SK-N-SH treated with all-trans-retinoic acid at 6 μM for 48 hours (cell line): ENCODE measurements at regions not wholly inside any gene's neighbourhood (a gene's known extent, or its start where the extent isn't known, plus 50 kb on each side); places are given as distances from the start of the nearest gene placed in this dataset.

Experiments
- ATAC-seq: fragments of 200-7000 bp; cut with Tn5 transposase; 3 replicates; pipeline ENCODE4 v1.9.1; 2020; ENCODE audit warnings: mild to moderate bottlenecking, moderate library complexity
- ARNTL ChIP-seq: fragments of 450-650 bp; formaldehyde crosslinking; IDR thresholded peaks from 2 replicates; pipeline ENCODE4 v1.5.0; 2020; ENCODE audit warnings: low read depth, mild to moderate bottlenecking, moderate library complexity, borderline replicate concordance
- BACH2 ChIP-seq: fragments of 250-450 bp; sonication (Bioruptor Pico); IDR thresholded peaks from 2 replicates; pipeline ENCODE4 v1.9.0; 2021; ENCODE audit warnings: mild to moderate bottlenecking, borderline replicate concordance
- CREB5 ChIP-seq: fragments of 250-450 bp; sonication (Bioruptor Pico); IDR thresholded peaks from 2 replicates; pipeline ENCODE4 v1.5.1; 2020; ENCODE audit warnings: low read depth, mild to moderate bottlenecking, moderate library complexity
- CSRNP3 ChIP-seq: fragments of 250-450 bp; sonication (Bioruptor Pico); IDR thresholded peaks from 2 replicates; pipeline ENCODE4 v1.5.1; 2021; ENCODE audit warnings: mild to moderate bottlenecking, moderate library complexity
- ESRRG ChIP-seq: fragments of 250-450 bp; sonication (Bioruptor Pico); IDR thresholded peaks from 2 replicates; pipeline ENCODE4 v1.6.1; 2021; ENCODE audit warnings: mild to moderate bottlenecking
- GLIS3 ChIP-seq: fragments of 250-450 bp; sonication (Bioruptor Pico); IDR thresholded peaks from 2 replicates; pipeline ENCODE4 v1.5.0; 2020; ENCODE audit warnings: mild to moderate bottlenecking, moderate library complexity
- ISL1 ChIP-seq: fragments of 250-450 bp; sonication (Bioruptor Pico); IDR thresholded peaks from 2 replicates; pipeline ENCODE4 v2.1.2; 2022; ENCODE audit warnings: mild to moderate bottlenecking, moderate library complexity
- OSR1 ChIP-seq: fragments of 250-450 bp; sonication (Bioruptor Pico); IDR thresholded peaks from 2 replicates; pipeline ENCODE4 v1.8.0; 2022; ENCODE audit warnings: moderate library complexity, mild to moderate bottlenecking, inconsistent platforms
- PATZ1 ChIP-seq: fragments of 250-450 bp; sonication (Bioruptor Pico); IDR thresholded peaks from 2 replicates; pipeline ENCODE4 v1.8.0; 2020; ENCODE audit warnings: mild to moderate bottlenecking, moderate library complexity, borderline replicate concordance
- POU6F1 ChIP-seq: fragments of 250-450 bp; sonication (Bioruptor Pico); IDR thresholded peaks from 2 replicates; pipeline ENCODE4 v1.8.0; 2021; ENCODE audit warnings: low read depth, mild to moderate bottlenecking, moderate library complexity, borderline replicate concordance
- PPARA ChIP-seq: fragments of 250-450 bp; sonication (Bioruptor Pico); IDR thresholded peaks from 2 replicates; pipeline ENCODE4 v1.5.0; 2020; ENCODE audit warnings: mild to moderate bottlenecking, borderline replicate concordance
- RARB ChIP-seq: fragments of 250-450 bp; sonication (Bioruptor Pico); IDR thresholded peaks from 2 replicates; pipeline ENCODE4 v1.8.0; 2021; ENCODE audit warnings: mild to moderate bottlenecking, moderate library complexity
- SNAI2 ChIP-seq: fragments of 250-450 bp; sonication (Bioruptor Pico); IDR thresholded peaks from 2 replicates; pipeline ENCODE4 v1.5.0; 2020; ENCODE audit warnings: mild to moderate bottlenecking, moderate library complexity
- TCF4 ChIP-seq: fragments of 250-450 bp; sonication (Bioruptor Pico); IDR thresholded peaks from 2 replicates; pipeline ENCODE4 v1.8.0; 2021; ENCODE audit warnings: mild to moderate bottlenecking, moderate library complexity, borderline replicate concordance
- TOX ChIP-seq: fragments of 250-450 bp; sonication (Bioruptor Pico); IDR thresholded peaks from 2 replicates; pipeline ENCODE4 v1.8.0; 2021; ENCODE audit warnings: mild to moderate bottlenecking, moderate library complexity, borderline replicate concordance
- TSHZ2 ChIP-seq: fragments of 250-450 bp; sonication (Bioruptor Pico); IDR thresholded peaks from 2 replicates; pipeline ENCODE4 v1.5.0; 2020; ENCODE audit warnings: mild to moderate bottlenecking, moderate library complexity
- ZC3H10 ChIP-seq: fragments of 250-450 bp; sonication (Bioruptor Pico); IDR thresholded peaks from 2 replicates; pipeline ENCODE4 v1.5.1; 2021; ENCODE audit warnings: mild to moderate bottlenecking, moderate library complexity
- ZFP30 ChIP-seq: fragments of 450-650 bp; formaldehyde crosslinking; IDR thresholded peaks from 2 replicates; pipeline ENCODE4 v1.5.0; 2022; ENCODE audit warnings: mild to moderate bottlenecking, moderate library complexity
- ZNF565 ChIP-seq: fragments of 450-650 bp; formaldehyde crosslinking; conservative IDR thresholded peaks from 2 replicates; pipeline ENCODE4 v1.5.0; 2020; ENCODE audit warnings: low read depth, mild to moderate bottlenecking, moderate library complexity
- ZNF70 ChIP-seq: fragments of 450-650 bp; formaldehyde crosslinking; IDR thresholded peaks from 2 replicates; pipeline ENCODE4 v1.5.0; 2020; ENCODE audit warnings: mild to moderate bottlenecking, moderate library complexity
- ZNF8 ChIP-seq: fragments of 450-650 bp; formaldehyde crosslinking; IDR thresholded peaks from 2 replicates; pipeline ENCODE4 v1.5.0; 2020; ENCODE audit warnings: mild to moderate bottlenecking, moderate library complexity

- no peak for TF ChIP-seq BACH2 (CRISPR knock-in tag)
- no peak for TF ChIP-seq ZNF8
- no peak for TF ChIP-seq ZFP30 (CRISPR knock-in tag)
- no peak for TF ChIP-seq ISL1 (CRISPR knock-in tag)
- no peak for TF ChIP-seq ZNF70
- TF ChIP-seq RARB (CRISPR knock-in tag), result no peak
- no peak for TF ChIP-seq CSRNP3 (CRISPR knock-in tag)
- TF ChIP-seq TSHZ2 (CRISPR knock-in tag), result no peak
- TF ChIP-seq PATZ1 (CRISPR knock-in tag), result no peak
- TF ChIP-seq PPARA (CRISPR knock-in tag), result no peak
- no peak for TF ChIP-seq ZNF565 (CRISPR knock-in tag)
- no peak for TF ChIP-seq OSR1
- no peak for TF ChIP-seq TCF4 (CRISPR knock-in tag)
- TF ChIP-seq ZC3H10 (CRISPR knock-in tag), result no peak
- TF ChIP-seq GLIS3 (CRISPR knock-in tag), result no peak
- TF ChIP-seq SNAI2 (CRISPR knock-in tag), result no peak
- no peak for TF ChIP-seq TOX
- ATAC-seq, result no peak
Measured at GRCh38 chr13:40274103-40274502, 392.3 kb downstream of the FOXO1 start.

- no peak for TF ChIP-seq SNAI2 (CRISPR knock-in tag)
- no peak for TF ChIP-seq ZNF8
- TF ChIP-seq ZNF565 (CRISPR knock-in tag), result no peak
- no peak for TF ChIP-seq ESRRG (CRISPR knock-in tag)
- TF ChIP-seq CSRNP3 (CRISPR knock-in tag), result no peak
- TF ChIP-seq PATZ1 (CRISPR knock-in tag), result no peak
- TF ChIP-seq ZC3H10 (CRISPR knock-in tag), result no peak
- no peak for TF ChIP-seq ISL1 (CRISPR knock-in tag)
- TF ChIP-seq CREB5 (CRISPR knock-in tag), result no peak
- no peak for TF ChIP-seq TOX
- TF ChIP-seq POU6F1 (CRISPR knock-in tag), result no peak
- no peak for TF ChIP-seq BACH2 (CRISPR knock-in tag)
- TF ChIP-seq GLIS3 (CRISPR knock-in tag), result no peak
- TF ChIP-seq ARNTL, result no peak
- no peak for TF ChIP-seq TSHZ2 (CRISPR knock-in tag)
Measured at GRCh38 chr13:40275155-40275554, 391.3 kb downstream of the FOXO1 start.

More at GRCh38 chr13:40275155-40275554, 391.3 kb downstream of the FOXO1 start:
- ATAC-seq, result no peak
